Skin epidermis (tissue), 12 donors: ENCODE measurements at regions not wholly inside any gene's neighbourhood (a gene's known extent, or its start where the extent isn't known, plus 50 kb on each side); places are given as distances from the start of the nearest gene placed in this dataset.
"Not testable (repeated sequence)": the region's sequence is repeated elsewhere in the genome, so short reads cannot be mapped to it uniquely, and the experiment has no call there.

Experiments used
- H3K27ac ChIP-seq, 21 experiments: fragments of 200-600 bp; sonication (generic) in 11 of 21; one replicate each; pipeline ENCODE4 v1.5.0; 2020; ENCODE audit warnings: mild to moderate bottlenecking in 3 of 21, inconsistent platforms in 2 of 21, moderate library complexity in 2 of 21
- H3K4me3 ChIP-seq, 7 experiments: fragments of 200-600 bp; sonication (generic) in 2 of 7; one replicate each; pipeline ENCODE4 v1.5.0; 2020; ENCODE audit warnings: inconsistent platforms in 2 of 7, mild to moderate bottlenecking in 2 of 7, moderate library complexity in 1 of 7

GRCh38 chr14:80310938-80311750, 99.8 kb upstream of the DIO2 start:
- Histone ChIP-seq H3K4me3 (no peak overlapping the region), H3K27ac (no peak overlapping the region)

- H3K27ac ChIP-seq = no peak overlapping the region
- no peak overlapping the region for H3K4me3 ChIP-seq
Measured at GRCh38 chr14:80304125-80304766, 92.9 kb upstream of the DIO2 start.

GRCh38 chr14:80300351-80300750, 89.0 kb upstream of the DIO2 start:
- no peak overlapping the region for H3K4me3 ChIP-seq
- no peak overlapping the region for H3K27ac ChIP-seq

DNA sequence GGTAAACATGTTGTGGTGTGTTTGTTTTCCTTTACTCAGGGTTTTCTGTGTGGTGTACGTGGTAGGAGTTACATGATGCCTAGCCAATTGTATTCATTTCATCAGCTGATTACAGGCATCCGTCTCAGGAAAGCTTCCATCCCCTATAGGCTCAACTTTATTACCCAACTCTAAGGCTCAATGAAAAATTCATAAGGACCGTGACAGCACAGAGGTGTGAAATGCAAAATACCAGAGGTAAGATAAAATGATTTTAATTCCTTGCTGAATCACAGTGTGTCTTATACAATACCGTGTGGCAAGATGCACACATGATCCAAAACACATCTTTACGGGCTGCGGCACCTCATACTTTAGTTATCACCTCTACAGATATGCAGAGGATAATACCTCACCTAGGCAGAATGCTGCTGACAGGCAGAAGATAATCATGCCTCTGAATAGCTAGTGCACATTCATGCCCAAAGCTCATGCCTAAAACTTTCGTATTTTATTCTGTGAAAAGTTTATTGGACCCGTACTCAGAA, 87.2 kb upstream of the DIO2 start:
- H3K4me3 ChIP-seq = no peak overlapping the region
- H3K27ac ChIP-seq = no peak overlapping the region

DNA sequence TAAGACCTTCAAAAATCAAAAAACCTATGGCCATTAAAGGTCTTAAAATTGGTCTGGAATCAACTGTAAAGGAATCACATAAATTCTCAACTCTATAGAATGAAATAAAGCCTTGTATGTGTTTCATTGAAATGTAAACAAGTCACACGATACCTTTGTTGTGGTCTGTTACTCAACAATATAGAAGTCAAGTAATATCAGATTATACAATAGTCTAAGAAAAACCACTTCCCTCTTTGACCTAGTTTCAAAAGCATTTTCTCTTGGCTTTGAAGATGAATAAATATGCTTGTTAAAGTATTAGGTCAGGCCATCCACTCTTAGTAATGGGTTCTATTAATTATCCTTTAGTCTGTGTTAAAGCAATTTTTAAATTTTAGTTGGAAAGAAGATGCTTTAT, 79.8 kb upstream of the DIO2 start:
- Histone ChIP-seq H3K27ac (no peak overlapping the region), H3K4me3 (no peak overlapping the region)

DNA sequence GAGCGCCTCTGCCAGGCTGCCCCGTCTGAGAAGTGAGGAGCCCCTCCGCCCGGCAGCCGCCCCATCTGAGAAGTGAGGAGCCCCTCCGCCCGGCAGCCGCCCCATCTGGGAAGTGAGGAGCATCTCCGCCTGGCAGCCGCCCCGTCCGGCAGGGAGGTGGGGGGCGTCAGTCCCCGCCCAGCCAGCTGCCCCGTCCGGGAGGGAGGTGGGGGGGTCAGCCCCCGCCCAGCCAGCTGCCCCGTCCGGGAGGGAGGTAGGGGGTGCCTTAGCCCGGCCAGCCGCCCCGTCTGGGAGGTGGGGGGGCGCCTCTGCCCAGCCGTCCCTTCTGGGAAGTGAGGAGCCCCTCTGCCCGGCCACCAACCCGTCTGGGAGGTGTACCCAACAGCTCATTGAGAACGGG, 75.4 kb upstream of the DIO2 start:
- H3K4me3 ChIP-seq, H3K27ac ChIP-seq: not testable (repeated sequence)

DNA sequence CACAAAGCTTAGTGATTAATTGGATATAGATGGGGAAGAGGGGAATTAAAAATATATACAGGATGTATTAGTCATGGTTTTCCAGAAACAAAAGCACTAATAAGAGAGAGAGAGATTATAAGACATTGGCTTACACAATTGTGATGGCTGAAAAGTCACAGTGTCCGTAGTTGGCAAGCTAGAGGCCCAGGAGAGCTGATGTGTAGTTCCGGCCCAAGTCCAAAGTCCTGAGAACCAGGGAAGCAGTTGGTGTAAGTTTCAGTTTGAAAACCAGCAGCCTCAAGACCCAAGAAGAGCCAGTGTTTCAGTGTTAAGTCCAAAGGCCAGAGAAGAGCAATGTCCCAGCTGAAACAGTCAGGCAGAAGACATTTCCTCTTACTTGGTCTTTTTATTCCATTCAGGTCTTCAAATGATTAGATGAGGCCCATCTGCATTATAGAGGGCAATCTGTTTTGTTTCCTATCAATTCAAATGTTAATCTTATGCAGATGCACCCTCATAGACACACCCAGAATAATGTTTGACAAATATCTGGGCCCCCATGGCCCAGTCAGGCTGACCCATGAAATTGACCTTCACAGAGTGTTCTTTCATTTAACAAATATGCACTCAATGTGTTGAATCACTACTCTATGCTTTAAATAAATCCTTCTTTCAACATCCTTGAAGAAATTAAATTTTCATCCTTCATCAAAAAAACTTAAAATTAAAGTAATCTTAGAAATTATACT, 67.2 kb upstream of the DIO2 start:
- Histone ChIP-seq H3K4me3 (no peak overlapping the region), H3K27ac (peak overlapping the region in 5 of 21 experiments; percentile 12 to 40 (median 22))

- peak overlapping the region in 1 of 21 experiments; percentile 62 for H3K27ac ChIP-seq
Measured at GRCh38 chr14:80275208-80275850, 64.0 kb upstream of the DIO2 start.

GRCh38 chr14:80274310-80274709, 63.0 kb upstream of the DIO2 start:
- not testable (repeated sequence) for H3K4me3 ChIP-seq
- H3K27ac ChIP-seq = peak overlapping the region in 1 of 21 experiments; percentile 62

More at GRCh38 chr14:80275208-80275850, 64.0 kb upstream of the DIO2 start:
- H3K4me3 ChIP-seq = no peak overlapping the region

GRCh38 chr14:80271389-80271788, 60.1 kb upstream of the DIO2 start:
- Histone ChIP-seq H3K4me3 (no peak overlapping the region), H3K27ac (no peak overlapping the region)

- Histone ChIP-seq H3K27ac (peak overlapping the region in 7 of 21 experiments; percentile 6 to 62 (median 21)), H3K4me3 (no peak overlapping the region)
Measured at GRCh38 chr14:80269353-80269925, 58.1 kb upstream of the DIO2 start.

- Histone ChIP-seq H3K4me3 (no peak overlapping the region), H3K27ac (peak overlapping the region in 1 of 21 experiments; percentile 26)
Measured at GRCh38 chr14:80266930-80267329, 55.6 kb upstream of the DIO2 start.

DNA sequence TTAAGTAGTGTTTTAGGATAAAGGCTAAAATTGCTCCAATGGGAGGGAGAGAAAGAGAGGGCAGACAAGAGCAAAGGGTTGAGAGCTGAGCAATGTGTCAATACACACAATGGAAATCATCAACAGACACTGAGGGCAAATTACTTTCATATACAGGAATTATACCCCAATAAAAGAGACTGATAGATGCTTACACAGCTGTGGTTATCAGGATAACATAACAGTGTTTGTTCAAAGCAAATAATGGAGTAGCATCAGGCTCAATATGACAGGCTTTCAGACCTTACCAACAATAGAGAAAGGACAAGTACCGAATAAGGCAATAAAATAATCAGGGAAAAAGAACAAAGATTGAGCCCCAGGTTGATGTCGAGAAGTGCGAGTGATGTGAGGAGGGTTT, 53.4 kb upstream of the DIO2 start:
- no peak overlapping the region for H3K4me3 ChIP-seq
- no peak overlapping the region for H3K27ac ChIP-seq
